HEK293 (cell line): ENCODE measurements at regions not wholly inside any gene's neighbourhood (a gene's known extent, or its start where the extent isn't known, plus 50 kb on each side); places are given as distances from the start of the nearest gene placed in this dataset.
"Not testable (repeated sequence)": the region's sequence is repeated elsewhere in the genome, so short reads cannot be mapped to it uniquely, and the experiment has no call there.

Experiments used
- CTCF ChIA-PET: fragments of 350-600 bp; formaldehyde crosslinking; extraction: SDS; loops from one replicate; lab custom pipeline; 2021; ENCODE audit warnings: antibody characterized with exemption; lab: Yijun Ruan, JAX
- POLR2A ChIA-PET: fragments of 300-600 bp; formaldehyde crosslinking; extraction: SDS; loops from one replicate; lab custom pipeline; 2020; ENCODE audit warnings: antibody characterized with exemption, inconsistent platforms; lab: Yijun Ruan, JAX
- H3K27ac ChIP-seq: fragments of 200-500 bp; sonication (Bioruptor generic); 2 replicates; pipeline ENCODE4 v1.5.1; 2014; ENCODE audit warnings: low read depth, low read length, control low read depth, inconsistent platforms; ENCODE audit errors: extremely low read depth
- H3K36me3 ChIP-seq, 2 experiments: fragments of 200-500 bp in 1 of 2; sonication (Bioruptor generic) in 1 of 2; 1 replicate in 1 of 2; 2 replicates in 1 of 2; pipeline ENCODE4 v1.5.1; 2014 to 2017; ENCODE audit warnings: inconsistent platforms in 2 of 2, low read length in 2 of 2; ENCODE audit not compliant: control insufficient read depth in 2 of 2, insufficient read depth in 1 of 2
- H3K4me1 ChIP-seq: fragments of 200-500 bp; sonication (Bioruptor generic); 2 replicates; pipeline ENCODE4 v1.5.1; 2014; ENCODE audit warnings: mild to moderate bottlenecking, low read length, inconsistent platforms; ENCODE audit not compliant: control insufficient read depth, insufficient read depth
- H3K4me3 ChIP-seq: 2 replicates; pipeline ENCODE4 v1.5.1; 2011; ENCODE audit warnings: low read depth, mild to moderate bottlenecking, control low read depth, low read length, moderate library complexity
- H3K9me3 ChIP-seq: fragments of 200-500 bp; sonication (Bioruptor generic); 2 replicates; pipeline ENCODE4 v1.5.1; 2014; ENCODE audit warnings: low read depth, low read length, inconsistent platforms; ENCODE audit not compliant: control insufficient read depth, insufficient read depth
- ATF2 ChIP-seq: fragments of 450-650 bp; formaldehyde crosslinking; IDR thresholded peaks from 2 replicates; pipeline ENCODE4 v1.5.1; 2016; ENCODE audit warnings: missing biosample characterization, missing genetic modification characterization, low read depth
- KLF1 ChIP-seq: fragments of 450-650 bp; formaldehyde crosslinking; IDR thresholded peaks from 2 replicates; pipeline ENCODE4 v1.5.1; 2016; ENCODE audit warnings: missing biosample characterization, missing genetic modification characterization
- KLF17 ChIP-seq: fragments of 450-650 bp; formaldehyde crosslinking; IDR thresholded peaks from 2 replicates; pipeline ENCODE4 v1.5.1; 2016; ENCODE audit warnings: missing biosample characterization, missing genetic modification characterization
- KLF9 ChIP-seq: fragments of 450-650 bp; formaldehyde crosslinking; IDR thresholded peaks from 2 replicates; pipeline ENCODE4 v1.5.1; 2016; ENCODE audit warnings: missing biosample characterization, missing genetic modification characterization, low read depth
- PRDM10 ChIP-seq: fragments of 450-650 bp; formaldehyde crosslinking; IDR thresholded peaks from 2 replicates; pipeline ENCODE4 v1.5.1; 2016; ENCODE audit warnings: missing biosample characterization, missing genetic modification characterization
- SALL2 ChIP-seq: fragments of 450-650 bp; formaldehyde crosslinking; IDR thresholded peaks from 2 replicates; pipeline ENCODE4 v1.5.0; 2017; ENCODE audit warnings: missing biosample characterization, mild to moderate bottlenecking, missing genetic modification characterization, borderline replicate concordance
- SP3 ChIP-seq: fragments of 450-650 bp; formaldehyde crosslinking; IDR thresholded peaks from 2 replicates; pipeline ENCODE4 v1.5.1; 2016; ENCODE audit warnings: missing biosample characterization, missing genetic modification characterization
- YY1 ChIP-seq: fragments of 450-650 bp; formaldehyde crosslinking; IDR thresholded peaks from 2 replicates; pipeline ENCODE4 v1.5.1; 2018; ENCODE audit warnings: missing biosample characterization, missing genetic modification characterization
- ZBTB21 ChIP-seq: fragments of 450-650 bp; formaldehyde crosslinking; IDR thresholded peaks from 2 replicates; pipeline ENCODE4 v1.5.1; 2017; ENCODE audit warnings: missing biosample characterization, missing genetic modification characterization
- ZBTB6 ChIP-seq: fragments of 450-650 bp; formaldehyde crosslinking; IDR thresholded peaks from 2 replicates; pipeline ENCODE4 v1.5.1; 2017; ENCODE audit warnings: missing biosample characterization, missing genetic modification characterization
- ZNF10 ChIP-seq: fragments of 450-650 bp; formaldehyde crosslinking; IDR thresholded peaks from 2 replicates; pipeline ENCODE4 v1.5.1; 2017; ENCODE audit warnings: missing biosample characterization, missing genetic modification characterization
- ZNF155 ChIP-seq: fragments of 450-650 bp; formaldehyde crosslinking; IDR thresholded peaks from 2 replicates; pipeline ENCODE4 v1.5.1; 2016; ENCODE audit warnings: missing biosample characterization, missing genetic modification characterization
- ZNF202 ChIP-seq: fragments of 450-650 bp; formaldehyde crosslinking; IDR thresholded peaks from 2 replicates; pipeline ENCODE4 v1.5.1; 2016; ENCODE audit warnings: missing biosample characterization, missing genetic modification characterization, borderline replicate concordance
- ZNF211 ChIP-seq: fragments of 450-650 bp; formaldehyde crosslinking; IDR thresholded peaks from 2 replicates; pipeline ENCODE4 v1.5.1; 2016; ENCODE audit warnings: low read depth, missing biosample characterization, missing genetic modification characterization
- ZNF350 ChIP-seq: fragments of 450-650 bp; formaldehyde crosslinking; IDR thresholded peaks from 2 replicates; pipeline ENCODE4 v1.5.0; 2017; ENCODE audit warnings: missing biosample characterization, mild to moderate bottlenecking, missing genetic modification characterization
- ZNF398 ChIP-seq: fragments of 450-650 bp; formaldehyde crosslinking; IDR thresholded peaks from 2 replicates; pipeline ENCODE4 v1.5.1; 2017; ENCODE audit warnings: missing biosample characterization, missing genetic modification characterization
- ZNF501 ChIP-seq: fragments of 450-650 bp; formaldehyde crosslinking; IDR thresholded peaks from 2 replicates; pipeline ENCODE4 v1.5.1; 2016; ENCODE audit warnings: missing biosample characterization, missing genetic modification characterization

- TF ChIP-seq ZNF398 (tag by site-specific recombination) = no peak
- no peak for TF ChIP-seq ZNF155 (tag by site-specific recombination)
- no peak for TF ChIP-seq ZNF501 (tag by site-specific recombination)
- no peak for TF ChIP-seq KLF17 (tag by site-specific recombination)
- no peak for TF ChIP-seq SP3 (tag by site-specific recombination)
- TF ChIP-seq ATF2 = no peak
- TF ChIP-seq YY1 (tag by site-specific recombination) = no peak
Measured at GRCh38 chr16:66242672-66243071, 123.8 kb upstream of the CDH5 start (continued).

- H3K9me3 ChIP-seq, POLR2A ChIA-PET, H3K4me3 ChIP-seq, H3K27ac ChIP-seq, H3K36me3 ChIP-seq, CTCF ChIA-PET, H3K4me1 ChIP-seq: not testable (repeated sequence)
Measured at GRCh38 chr16:66242206-66242605, 124.3 kb upstream of the CDH5 start.

- Histone ChIP-seq H3K9me3 (no peaks in the 10 kb centered on the region), H3K4me1 (no peaks in the 10 kb centered on the region), H3K27ac (no peak overlapping the region), H3K36me3 (no peaks in the 10 kb centered on the region), H3K4me3 (no peak overlapping the region)
- CTCF ChIA-PET = no interaction called here
- TF ChIP-seq SALL2 (tag by site-specific recombination) (no peak), ZNF350 (no peak), KLF1 (no peak), ZNF202 (tag by site-specific recombination) (no peak), ZBTB21 (no peak), ZNF10 (tag by site-specific recombination) (no peak), ZBTB6 (no peak), ZNF211 (no peak), KLF9 (tag by site-specific recombination) (no peak), PRDM10 (tag by site-specific recombination) (no peak)
- POLR2A ChIA-PET = no interaction called here
Measured at GRCh38 chr16:66240631-66241395, 125.7 kb upstream of the CDH5 start.
